Neural progenitor cell (in vitro differentiated cells): ENCODE measurements at regions not wholly inside any gene's neighbourhood (a gene's known extent, or its start where the extent isn't known, plus 50 kb on each side); places are given as distances from the start of the nearest gene placed in this dataset.

Source experiments
- DNase-seq: peaks from one replicate; pipeline ENCODE4 v3.0.0-alpha.2; 2016; ENCODE audit warnings: low spot score
- H2AFZ ChIP-seq: fragments of 200-600 bp; sonication (generic); replicated peaks from 2 replicates; pipeline ENCODE4 v1.6.1; 2016; ENCODE audit warnings: antibody characterized with exemption
- H3F3A ChIP-seq: fragments of 200-600 bp; sonication (generic); 2 replicates; pipeline ENCODE4 v1.6.1; 2016; ENCODE audit warnings: antibody characterized with exemption, low read depth
- H3K27ac ChIP-seq: fragments of 200-600 bp; sonication (generic); 2 replicates; pipeline ENCODE4 v1.5.1; 2016; ENCODE audit warnings: mild to moderate bottlenecking
- H3K27me3 ChIP-seq: fragments of 200-600 bp; sonication (generic); 2 replicates; pipeline ENCODE4 v1.6.1; 2016; ENCODE audit warnings: mild to moderate bottlenecking, moderate library complexity
- H3K36me3 ChIP-seq: fragments of 200-600 bp; sonication (generic); 2 replicates; pipeline ENCODE4 v1.5.1; 2016
- H3K4me1 ChIP-seq: fragments of 200-600 bp; sonication (generic); 2 replicates; pipeline ENCODE4 v1.6.1; 2016; ENCODE audit warnings: mixed run types
- H3K4me2 ChIP-seq: fragments of 200-600 bp; sonication (generic); 2 replicates; pipeline ENCODE4 v1.6.1; 2016
- H3K4me3 ChIP-seq: fragments of 200-600 bp; sonication (generic); 2 replicates; pipeline ENCODE4 v1.5.1; 2016
- H3K79me2 ChIP-seq: fragments of 200-600 bp; sonication (generic); 2 replicates; pipeline ENCODE4 v1.6.1; 2016; ENCODE audit warnings: low read depth
- H3K9ac ChIP-seq: fragments of 200-600 bp; sonication (generic); 2 replicates; pipeline ENCODE4 v1.6.1; 2016
- H3K9me3 ChIP-seq: fragments of 200-600 bp; sonication (generic); 2 replicates; pipeline ENCODE4 v1.5.1; 2016; ENCODE audit warnings: low read depth
- H4K20me1 ChIP-seq: fragments of 200-600 bp; sonication (generic); 2 replicates; pipeline ENCODE4 v1.6.1; 2016; ENCODE audit warnings: low read depth
- H3K27ac Mint-ChIP-seq: 3 replicates; pipeline ENCODE4 v1.8.0; 2021; ENCODE audit warnings: mixed read lengths
- H3K27me3 Mint-ChIP-seq: 2 replicates; pipeline ENCODE4 v1.8.0; 2022; ENCODE audit warnings: low read depth, mild to moderate bottlenecking, inconsistent platforms, moderate library complexity, mixed read lengths; ENCODE audit not compliant: insufficient read depth
- H3K36me3 Mint-ChIP-seq: 3 replicates; pipeline ENCODE4 v1.8.0; 2021; ENCODE audit warnings: mixed read lengths
- H3K4me1 Mint-ChIP-seq: 3 replicates; pipeline ENCODE4 v1.8.0; 2021; ENCODE audit warnings: mixed read lengths
- H3K4me3 Mint-ChIP-seq: 3 replicates; pipeline ENCODE4 v1.8.0; 2021; ENCODE audit warnings: mild to moderate bottlenecking, moderate library complexity, mixed read lengths
- H3K9me3 Mint-ChIP-seq: 3 replicates; pipeline ENCODE4 v1.8.0; 2020; ENCODE audit warnings: mixed read lengths
- EZH2 ChIP-seq: fragments of 200-600 bp; sonication (generic); IDR thresholded peaks from 2 replicates; pipeline ENCODE4 v1.6.1; 2017; ENCODE audit warnings: antibody characterized with exemption, mild to moderate bottlenecking, moderate library complexity
- EZH2phosphoT487 ChIP-seq: fragments of 200-600 bp; sonication (generic); IDR thresholded peaks from 2 replicates; pipeline ENCODE4 v1.6.1; 2017; ENCODE audit warnings: antibody characterized with exemption
- TF ChIP-seq, protein P1 (sequence below): fragments of 200-600 bp; sonication (generic); IDR thresholded peaks from 2 replicates; pipeline ENCODE4 v1.5.1; 2017; ENCODE audit warnings: antibody characterized with exemption, mild to moderate bottlenecking

DNA sequence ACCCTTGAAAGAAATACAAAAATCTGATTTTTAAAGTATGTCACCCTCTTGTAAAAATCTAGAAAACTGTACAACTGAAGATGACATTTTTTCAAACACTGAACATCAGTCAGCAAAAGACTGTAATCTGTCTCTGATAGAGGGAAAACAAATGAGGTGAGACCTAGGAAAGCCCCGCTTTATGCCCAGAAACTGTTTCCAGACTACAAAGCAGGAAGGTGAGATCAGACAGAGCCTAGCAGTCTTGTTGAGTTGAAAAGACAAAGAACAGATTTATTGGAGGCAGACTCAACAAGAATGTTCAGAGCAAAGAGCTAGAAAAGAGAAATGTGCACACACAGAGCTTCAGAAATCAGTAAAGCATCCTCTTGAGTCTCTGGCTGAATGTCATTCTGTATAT, 873.6 kb downstream of the LRFN5 start:
- Mint-ChIP-seq H3K27me3 (no peaks in the 10 kb centered on the region), H3K4me1 (no peaks in the 10 kb centered on the region), H3K4me3 (no peak overlapping the region), H3K36me3 (no peaks in the 10 kb centered on the region), H3K9me3 (peaks cover 2% of the 10 kb centered on the region), H3K27ac (no peak overlapping the region)
- no peaks in the 10 kb centered on the region for H3K9me3 ChIP-seq
- no peak overlapping the region for H3K4me3 ChIP-seq
- H3K27me3 ChIP-seq: no peaks in the 10 kb centered on the region
- TF ChIP-seq, protein P1, sequence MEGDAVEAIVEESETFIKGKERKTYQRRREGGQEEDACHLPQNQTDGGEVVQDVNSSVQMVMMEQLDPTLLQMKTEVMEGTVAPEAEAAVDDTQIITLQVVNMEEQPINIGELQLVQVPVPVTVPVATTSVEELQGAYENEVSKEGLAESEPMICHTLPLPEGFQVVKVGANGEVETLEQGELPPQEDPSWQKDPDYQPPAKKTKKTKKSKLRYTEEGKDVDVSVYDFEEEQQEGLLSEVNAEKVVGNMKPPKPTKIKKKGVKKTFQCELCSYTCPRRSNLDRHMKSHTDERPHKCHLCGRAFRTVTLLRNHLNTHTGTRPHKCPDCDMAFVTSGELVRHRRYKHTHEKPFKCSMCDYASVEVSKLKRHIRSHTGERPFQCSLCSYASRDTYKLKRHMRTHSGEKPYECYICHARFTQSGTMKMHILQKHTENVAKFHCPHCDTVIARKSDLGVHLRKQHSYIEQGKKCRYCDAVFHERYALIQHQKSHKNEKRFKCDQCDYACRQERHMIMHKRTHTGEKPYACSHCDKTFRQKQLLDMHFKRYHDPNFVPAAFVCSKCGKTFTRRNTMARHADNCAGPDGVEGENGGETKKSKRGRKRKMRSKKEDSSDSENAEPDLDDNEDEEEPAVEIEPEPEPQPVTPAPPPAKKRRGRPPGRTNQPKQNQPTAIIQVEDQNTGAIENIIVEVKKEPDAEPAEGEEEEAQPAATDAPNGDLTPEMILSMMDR: no peak
- TF ChIP-seq EZH2 (no peak), EZH2phosphoT487 (no peak)
- DNase-seq: no peak
- H3K27ac ChIP-seq: no peak overlapping the region
- no peaks in the 10 kb centered on the region for H3K36me3 ChIP-seq
- no peaks in the 10 kb centered on the region for H3K79me2 ChIP-seq
- no peak overlapping the region for H3K9ac ChIP-seq
- H3F3A ChIP-seq: no peaks in the 10 kb centered on the region
- H2AFZ ChIP-seq: peak overlapping the region; percentile 40
- no peaks in the 10 kb centered on the region for H4K20me1 ChIP-seq
- no peak overlapping the region for H3K4me2 ChIP-seq
- H3K4me1 ChIP-seq: peaks cover 10% of the 10 kb centered on the region

DNA sequence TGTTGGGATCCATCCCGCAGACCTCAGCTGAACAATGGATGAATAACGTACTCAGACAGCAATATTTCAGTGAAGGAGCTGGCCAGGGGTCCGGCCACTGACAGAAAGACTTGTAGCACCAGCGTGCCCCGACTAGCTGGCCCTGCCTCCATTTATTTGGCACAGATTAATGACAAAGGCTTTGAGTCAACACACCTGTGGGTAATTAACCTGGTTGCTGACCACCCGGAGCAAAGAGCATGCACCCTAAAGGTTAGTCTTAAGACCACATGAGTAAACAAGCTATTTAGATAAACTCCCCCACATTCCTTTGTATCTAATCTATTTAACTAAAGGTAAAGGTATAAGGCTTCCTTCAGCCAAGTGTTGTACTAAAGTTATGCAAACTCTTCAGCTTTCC, 868.6 kb downstream of the LRFN5 start:
- H2AFZ ChIP-seq: no peak overlapping the region
- Mint-ChIP-seq H3K27ac (no peak overlapping the region), H3K4me1 (no peaks in the 10 kb centered on the region), H3K27me3 (no peaks in the 10 kb centered on the region), H3K9me3 (no peaks in the 10 kb centered on the region), H3K36me3 (no peaks in the 10 kb centered on the region), H3K4me3 (no peak overlapping the region)
- H3K4me1 ChIP-seq: peaks cover 9% of the 10 kb centered on the region
- H3K36me3 ChIP-seq: no peaks in the 10 kb centered on the region
- H3K9me3 ChIP-seq: no peaks in the 10 kb centered on the region
- H3K79me2 ChIP-seq: no peaks in the 10 kb centered on the region
- peak; percentile 1 for DNase-seq
- H3F3A ChIP-seq: no peaks in the 10 kb centered on the region
- no peak overlapping the region for H3K27ac ChIP-seq
- no peaks in the 10 kb centered on the region for H3K27me3 ChIP-seq
- no peak overlapping the region for H3K9ac ChIP-seq
- H3K4me2 ChIP-seq: no peak overlapping the region
- no peaks in the 10 kb centered on the region for H4K20me1 ChIP-seq
- no peak overlapping the region for H3K4me3 ChIP-seq
- TF ChIP-seq, protein P1: no peak
- TF ChIP-seq EZH2phosphoT487 (no peak), EZH2 (no peak)

DNA sequence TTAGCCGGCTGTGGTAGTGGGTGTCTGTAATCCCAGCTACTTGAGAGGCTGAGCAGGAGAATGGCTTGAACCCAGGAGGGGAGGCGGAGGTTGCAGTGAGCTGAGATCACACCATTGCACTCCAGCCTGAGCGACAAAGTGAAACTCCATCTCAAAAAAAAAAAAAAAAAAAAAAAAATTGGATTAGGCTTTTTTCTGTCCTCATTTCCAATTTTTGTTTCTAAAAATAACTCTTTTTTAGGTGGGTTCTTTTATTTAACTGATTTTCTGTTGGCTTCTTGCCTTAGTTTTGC, 863.7 kb downstream of the LRFN5 start:
- H3K27me3 ChIP-seq: no peaks in the 10 kb centered on the region
- no peaks in the 10 kb centered on the region for H3K9me3 Mint-ChIP-seq
- no peaks in the 10 kb centered on the region for H3K27me3 Mint-ChIP-seq
- no peak for DNase-seq
- TF ChIP-seq EZH2phosphoT487: no peak
- TF ChIP-seq, protein P1: no peak
- no peak overlapping the region for H3K27ac Mint-ChIP-seq
- no peak overlapping the region for H2AFZ ChIP-seq
- H3K9ac ChIP-seq: no peak overlapping the region
- no peak overlapping the region for H3K27ac ChIP-seq
- H3K4me3 Mint-ChIP-seq: no peak overlapping the region
- no peak overlapping the region for H3K4me3 ChIP-seq
- no peaks in the 10 kb centered on the region for H3K4me1 Mint-ChIP-seq
- H3K79me2 ChIP-seq: no peaks in the 10 kb centered on the region
- H4K20me1 ChIP-seq: no peaks in the 10 kb centered on the region
- no peaks in the 10 kb centered on the region for H3K36me3 Mint-ChIP-seq
- no peaks in the 10 kb centered on the region for H3F3A ChIP-seq
- H3K4me1 ChIP-seq: no peaks in the 10 kb centered on the region
- no peaks in the 10 kb centered on the region for H3K36me3 ChIP-seq
- no peak overlapping the region for H3K4me2 ChIP-seq
- no peaks in the 10 kb centered on the region for H3K9me3 ChIP-seq
